A549 (cell line): ENCODE measurements at regions not wholly inside any gene's neighbourhood (a gene's known extent, or its start where the extent isn't known, plus 50 kb on each side); places are given as distances from the start of the nearest gene placed in this dataset.
"Not testable (repeated sequence)": the region's sequence is repeated elsewhere in the genome, so short reads cannot be mapped to it uniquely, and the experiment has no call there.

Experiments used
- CTCF ChIP-seq: fragments of >200 bp; sonication (Bioruptor Twin); formaldehyde crosslinking; IDR thresholded peaks from 3 replicates; pipeline ENCODE4 v1.5.1; 2016
- E2F6 ChIP-seq: IDR thresholded peaks from 2 replicates; pipeline ENCODE4 v1.6.1; 2012; ENCODE audit warnings: low read depth, borderline replicate concordance
- FOSL2 ChIP-seq, 2 experiments: fragments of 450-650 bp in 1 of 2; fragments of >200 bp in 1 of 2; sonication (Bioruptor Twin) in 1 of 2; formaldehyde crosslinking; IDR thresholded peaks; 2 replicates each; pipeline versions ENCODE4 v1.5.0 to v1.6.1; 2016 to 2020; ENCODE audit warnings: mild to moderate bottlenecking in 1 of 2, moderate library complexity in 1 of 2
- JUN ChIP-seq, 2 experiments: fragments of >200 bp; sonication (Bioruptor Twin); formaldehyde crosslinking; IDR thresholded peaks; 2 replicates in 1 of 2; 3 replicates in 1 of 2; pipeline ENCODE4 v1.6.1; 2016 to 2017
- PHF8 ChIP-seq: fragments of 200-600 bp; sonication (generic); IDR thresholded peaks from 2 replicates; pipeline ENCODE4 v1.6.1; 2016; ENCODE audit warnings: low read depth, mild to moderate bottlenecking, antibody characterized with exemption, moderate library complexity, borderline replicate concordance
- REST ChIP-seq: fragments of 200-600 bp; sonication (generic); IDR thresholded peaks from 2 replicates; pipeline ENCODE4 v1.6.1; 2016; ENCODE audit warnings: antibody characterized with exemption, mild to moderate bottlenecking, moderate library complexity
- RNF2 ChIP-seq: fragments of 200-600 bp; sonication (generic); IDR thresholded peaks from 2 replicates; pipeline ENCODE4 v1.6.1; 2016; ENCODE audit warnings: low read depth, mild to moderate bottlenecking, antibody characterized with exemption, moderate library complexity, borderline replicate concordance
- USF2 ChIP-seq: fragments of 450-650 bp; IDR thresholded peaks from 2 replicates; pipeline ENCODE4 v1.6.1; 2014; ENCODE audit warnings: antibody characterized with exemption

- not testable (repeated sequence) for TF ChIP-seq FOSL2 (IDR thresholded peaks at IDR 0.05); FOSL2 (CRISPR knock-in tag; IDR thresholded peaks at IDR 0.05); CTCF; JUN (IDR thresholded peaks at IDR 0.05); RNF2; REST; USF2; E2F6; PHF8
Observed at GRCh38 chr5:104033186-104033585, 470.6 kb upstream of the NUDT12 start.
